Coronary artery (tissue), 2 donors: ENCODE measurements at regions not wholly inside any gene's neighbourhood (a gene's known extent, or its start where the extent isn't known, plus 50 kb on each side); places are given as distances from the start of the nearest gene placed in this dataset.

Source experiments
- DNase-seq: peaks from one replicate; pipeline ENCODE4 v3.0.0-alpha.2; 2017; ENCODE audit warnings: low spot score
- H3K27ac ChIP-seq, 2 donors: fragments of 200-600 bp; sonication (generic); one replicate each; pipeline ENCODE4 v1.5.1; 2016 to 2019
- H3K4me3 ChIP-seq: fragments of 200-600 bp; sonication (generic); 2 replicates; pipeline ENCODE4 v1.5.1; 2016; ENCODE audit warnings: mild to moderate bottlenecking, moderate library complexity
- CTCF ChIP-seq: fragments of 200-600 bp; sonication (generic); IDR thresholded peaks from one replicate; pipeline ENCODE4 v1.5.1; 2019; ENCODE audit warnings: antibody characterized with exemption

- H3K27ac ChIP-seq, result no peak overlapping the region
- no peak overlapping the region for H3K4me3 ChIP-seq
- DNase-seq, result no peak
- TF ChIP-seq CTCF, result no peak
These were observed 149.8 kb upstream of the TNC start for GRCh38 chr9:115267790-115268189.

GRCh38 chr9:115275753-115276152 lies 157.8 kb upstream of the TNC start:
- no peak for TF ChIP-seq CTCF
- H3K4me3 ChIP-seq, result no peak overlapping the region
- no peak overlapping the region for H3K27ac ChIP-seq
- DNase-seq, result no peak

GRCh38 chr9:115276621-115277020 lies 158.7 kb upstream of the TNC start:
- no peak for TF ChIP-seq CTCF
- no peak for DNase-seq
- H3K27ac ChIP-seq, result no peak overlapping the region

GRCh38 chr9:115277301-115277700 lies 159.3 kb upstream of the TNC start:
- no peak for TF ChIP-seq CTCF
- Histone ChIP-seq H3K27ac (no peak overlapping the region), H3K4me3 (no peak overlapping the region)
- no peak for DNase-seq

More at GRCh38 chr9:115276621-115277020, 158.7 kb upstream of the TNC start:
- no peak overlapping the region for H3K4me3 ChIP-seq

- DNase-seq, result no peak
- Histone ChIP-seq H3K4me3 (no peak overlapping the region), H3K27ac (no peak overlapping the region)
- no peak for TF ChIP-seq CTCF
These were observed 160.5 kb upstream of the TNC start for GRCh38 chr9:115278326-115279035.

GRCh38 chr9:115283395-115283794 lies 165.4 kb upstream of the TNC start:
- no peak for TF ChIP-seq CTCF
- no peak for DNase-seq

GRCh38 chr9:115285836-115286235 lies 167.9 kb upstream of the TNC start:
- no peak for DNase-seq
- no peak overlapping the region for H3K4me3 ChIP-seq
- no peak for TF ChIP-seq CTCF

More at GRCh38 chr9:115283395-115283794, 165.4 kb upstream of the TNC start:
- Histone ChIP-seq H3K4me3 (no peak overlapping the region), H3K27ac (no peak overlapping the region)

More at GRCh38 chr9:115285836-115286235, 167.9 kb upstream of the TNC start:
- H3K27ac ChIP-seq, result no peak overlapping the region
